Spleen (tissue), 7 donors: ENCODE measurements at regions not wholly inside any gene's neighbourhood (a gene's known extent, or its start where the extent isn't known, plus 50 kb on each side); places are given as distances from the start of the nearest gene placed in this dataset.

Source experiments
- CTCF ChIP-seq, 11 experiments: fragments of 200-600 bp in 7 of 11; fragments of 450-650 bp in 4 of 11; sonication (generic) in 4 of 11; IDR thresholded peaks in 8 of 11; conservative IDR thresholded peaks in 3 of 11; 1 replicate in 7 of 11; 2 replicates in 4 of 11; pipeline versions ENCODE4 v1.4.0 to v1.8.0; 2016 to 2021; ENCODE audit warnings: antibody characterized with exemption in 11 of 11, inconsistent platforms in 4 of 11, mild to moderate bottlenecking in 1 of 11
- POLR2A ChIP-seq, 3 donors: fragments of 450-650 bp; IDR thresholded peaks; one replicate each; pipeline ENCODE4 v1.5.1; 2017; ENCODE audit warnings: antibody characterized with exemption in 3 of 3, mild to moderate bottlenecking in 1 of 3
- POLR2AphosphoS5 ChIP-seq, 3 donors: sonication (generic); formaldehyde crosslinking; IDR thresholded peaks; one replicate each; pipeline ENCODE4 v1.5.1; 2017; ENCODE audit warnings: antibody characterized with exemption in 3 of 3
- donor health status: DM: no; HTN: no; CAD: no; lungs with moderate emphysema.
- donor health status: DM: no; HTN: no; CAD: no.
- donor health status: DM: no; HTN: no; CAD: no.

- TF ChIP-seq CTCF (IDR thresholded peaks at IDR 0.05 in 8 of 11, conservative IDR thresholded peaks at IDR 0.05 in 3 of 11) (no peak), POLR2A (IDR thresholded peaks at IDR 0.05) (no peak), POLR2AphosphoS5 (IDR thresholded peaks at IDR 0.05) (no peak)
Measured at GRCh38 chr3:54032598-54032997, 89.8 kb upstream of the CACNA2D3 start.
